ENCODE measurements at regions not wholly inside any gene's neighbourhood (a gene's known extent, or its start where the extent isn't known, plus 50 kb on each side); places are given as distances from the start of the nearest gene placed in this dataset.

- peak; percentile 73 for TF ChIP-seq CTCF (conservative IDR thresholded peaks at IDR 0.05; ENCODE audit: low read depth)
- POLR2A ChIA-PET (ENCODE audit: low non-redundant PET): no interaction called here
- H3K27ac ChIP-seq: no peak overlapping the region
- peak; percentile 57 for DNase-seq (ENCODE audit: low spot score)
- CTCF ChIA-PET: interaction anchor here (0.5 to 1.5 kb wide), 16 partner anchors 9 to 1461 kb away, joined by 3 to 5 read pairs (median 4); no protein-coding TSS in a partner anchor
Measured at GRCh38 chr5:152514827-152515397, 109.8 kb upstream of the NMUR2 start.

- CTCF ChIA-PET: interaction anchor here (0.7 to 0.9 kb wide), 2 partner anchors 9 to 1080 kb away, joined by 3 to 4 read pairs; no protein-coding TSS in a partner anchor
- TF ChIP-seq CTCF (conservative IDR thresholded peaks at IDR 0.05; ENCODE audit: low read depth): no peak
- no peak for DNase-seq (ENCODE audit: low spot score)
- POLR2A ChIA-PET (ENCODE audit: low non-redundant PET): no interaction called here
- H3K27ac ChIP-seq: no peak overlapping the region
Measured at GRCh38 chr5:152523964-152524363, 118.9 kb upstream of the NMUR2 start.

GRCh38 chr5:152527358-152528052, 122.4 kb upstream of the NMUR2 start:
- DNase-seq (ENCODE audit: low spot score): no peak
- ChIA-PET CTCF (interaction anchor here (0.6 to 1.2 kb wide), 5 partner anchors 13 to 1449 kb away, joined by 3 to 4 read pairs (median 3); no protein-coding TSS in a partner anchor), POLR2A (ENCODE audit: low non-redundant PET) (no interaction called here)
- no peak for TF ChIP-seq CTCF (conservative IDR thresholded peaks at IDR 0.05; ENCODE audit: low read depth)
- no peak overlapping the region for H3K27ac ChIP-seq

- DNase-seq (ENCODE audit: low spot score): no peak
- TF ChIP-seq CTCF (conservative IDR thresholded peaks at IDR 0.05; ENCODE audit: low read depth): no peak
- H3K27ac ChIP-seq: no peak overlapping the region
- POLR2A ChIA-PET (ENCODE audit: low non-redundant PET): no interaction called here
- CTCF ChIA-PET: no interaction called here
Measured at GRCh38 chr5:152529440-152529839, 124.4 kb upstream of the NMUR2 start.

GRCh38 chr5:152532714-152533113, 127.6 kb upstream of the NMUR2 start:
- CTCF ChIA-PET: interaction anchor here (0.5 to 2.7 kb wide), 9 partner anchors 10 to 1875 kb away, joined by 3 to 23 read pairs (median 3); no protein-coding TSS in a partner anchor
- peak; percentile 67 for DNase-seq (ENCODE audit: low spot score)
- POLR2A ChIA-PET (ENCODE audit: low non-redundant PET): no interaction called here
- no peak overlapping the region for H3K27ac ChIP-seq
- TF ChIP-seq CTCF (conservative IDR thresholded peaks at IDR 0.05; ENCODE audit: low read depth): peak; percentile 50

- POLR2A ChIA-PET (ENCODE audit: low non-redundant PET): no interaction called here
- CTCF ChIA-PET: interaction anchor here (0.9 to 1.1 kb wide), 2 partner anchors 942 to 1430 kb away, joined by 3 to 4 read pairs; no protein-coding TSS in a partner anchor
- no peak for TF ChIP-seq CTCF (conservative IDR thresholded peaks at IDR 0.05; ENCODE audit: low read depth)
- no peak overlapping the region for H3K27ac ChIP-seq
- no peak for DNase-seq (ENCODE audit: low spot score)
Measured at GRCh38 chr5:152534641-152535040, 129.6 kb upstream of the NMUR2 start.

Measured in RWPE1 (cell line).